Liver (tissue), 3 donors: ENCODE measurements at regions not wholly inside any gene's neighbourhood (a gene's known extent, or its start where the extent isn't known, plus 50 kb on each side); places are given as distances from the start of the nearest gene placed in this dataset.

Experiments used
- ATF3 ChIP-seq: IDR thresholded peaks from 2 replicates; pipeline ENCODE4 v1.6.1; 2016; ENCODE audit warnings: antibody characterized with exemption
- CTCF ChIP-seq: fragments of 150-350 bp; IDR thresholded peaks from 2 replicates; pipeline ENCODE4 v1.5.1; 2017; ENCODE audit warnings: improper control_type of control experiment, low read depth, low read length; ENCODE audit not compliant: missing input control
- EGR1 ChIP-seq, 2 donors: IDR thresholded peaks; 2 replicates each; pipeline ENCODE4 v1.6.1; 2016 to 2018; ENCODE audit warnings: antibody characterized with exemption in 2 of 2, low read depth in 2 of 2
- FOXA1 ChIP-seq: IDR thresholded peaks from 2 replicates; pipeline ENCODE4 v1.6.1; 2016; ENCODE audit warnings: antibody characterized with exemption
- GABPA ChIP-seq, 2 donors: IDR thresholded peaks in 1 of 2; conservative IDR thresholded peaks in 1 of 2; 2 replicates each; pipeline ENCODE4 v1.6.1; 2016; ENCODE audit warnings: antibody characterized with exemption in 2 of 2, mild to moderate bottlenecking in 1 of 2, moderate library complexity in 1 of 2
- HNF4A ChIP-seq, 2 donors: conservative IDR thresholded peaks; 2 replicates each; pipeline ENCODE4 v1.6.1; 2016; ENCODE audit warnings: antibody characterized with exemption in 2 of 2, mild to moderate bottlenecking in 2 of 2
- JUND ChIP-seq, 2 donors: IDR thresholded peaks; 2 replicates each; pipeline ENCODE4 v1.6.1; 2016; ENCODE audit warnings: antibody characterized with exemption in 2 of 2
- MAX ChIP-seq: IDR thresholded peaks from 2 replicates; pipeline ENCODE4 v1.6.1; 2016; ENCODE audit warnings: antibody characterized with exemption
- RAD21 ChIP-seq, 2 donors: IDR thresholded peaks; 2 replicates each; pipeline ENCODE4 v1.6.1; 2016; ENCODE audit warnings: antibody characterized with exemption in 2 of 2, mild to moderate bottlenecking in 2 of 2
- REST ChIP-seq: IDR thresholded peaks from 2 replicates; pipeline ENCODE4 v1.6.1; 2016; ENCODE audit warnings: antibody characterized with exemption, mild to moderate bottlenecking
- RXRA ChIP-seq, 2 donors: IDR thresholded peaks; 2 replicates each; pipeline ENCODE4 v1.6.1; 2017 to 2018; ENCODE audit warnings: antibody characterized with exemption in 2 of 2, mild to moderate bottlenecking in 1 of 2
- SP1 ChIP-seq: IDR thresholded peaks from 2 replicates; pipeline ENCODE4 v1.6.1; 2018; ENCODE audit warnings: antibody characterized with exemption, mild to moderate bottlenecking
- TAF1 ChIP-seq: conservative IDR thresholded peaks from 2 replicates; pipeline ENCODE4 v1.6.1; 2016; ENCODE audit warnings: antibody characterized with exemption, mild to moderate bottlenecking
- YY1 ChIP-seq: IDR thresholded peaks from 2 replicates; pipeline ENCODE4 v1.6.1; 2016; ENCODE audit warnings: antibody characterized with exemption, mild to moderate bottlenecking
- donor health status: healthy.
- donor health status: healthy.

GRCh38 chr2:217463402-217464075 is 539.3 kb downstream of the TNS1 start:
- no peak for TF ChIP-seq FOXA1
- TF ChIP-seq TAF1, result no peak
- TF ChIP-seq CTCF, result no peak
- no peak for TF ChIP-seq RAD21 (IDR thresholded peaks at IDR 0.05)
- no peak for TF ChIP-seq MAX
- no peak for TF ChIP-seq REST
- no peak for TF ChIP-seq ATF3
- TF ChIP-seq EGR1 (IDR thresholded peaks at IDR 0.05; ENCODE audit: low read depth in 2 of 2), result no peak
- no peak for TF ChIP-seq SP1
- no peak for TF ChIP-seq GABPA (IDR thresholded peaks at IDR 0.05 in 1 of 2, conservative IDR thresholded peaks at IDR 0.05 in 1 of 2)
- TF ChIP-seq YY1, result no peak
- no peak for TF ChIP-seq RXRA (IDR thresholded peaks at IDR 0.05)
- TF ChIP-seq JUND (IDR thresholded peaks at IDR 0.05), result no peak
- no peak for TF ChIP-seq HNF4A (conservative IDR thresholded peaks at IDR 0.05)
